Lung (tissue), 11 donors: ENCODE measurements at regions not wholly inside any gene's neighbourhood (a gene's known extent, or its start where the extent isn't known, plus 50 kb on each side); places are given as distances from the start of the nearest gene placed in this dataset.

Source experiments
- ATAC-seq: fragments of 200-7000 bp; cut with Tn5 transposase; one replicate; pipeline ENCODE4 v1.9.1; 2020; ENCODE audit warnings: moderate number of reproducible peaks; ENCODE audit not compliant: insufficient read depth, low FRiP score
- DNase-seq, 3 donors: peaks; one replicate each; pipeline ENCODE4 v3.0.0-alpha.2; 2013 to 2017
- H3K27ac ChIP-seq, 2 donors: one replicate each; pipeline ENCODE4 v1.5.1; 2013; ENCODE audit warnings: mild to moderate bottlenecking in 2 of 2, moderate library complexity in 2 of 2, control low read depth in 1 of 2, inconsistent platforms in 1 of 2, low read depth in 1 of 2, low read length in 1 of 2
- H3K27me3 ChIP-seq, 3 donors: one replicate each; pipeline ENCODE4 v1.5.1; 2013; ENCODE audit warnings: low read length in 2 of 3; ENCODE audit not compliant: control insufficient read depth in 3 of 3, insufficient read depth in 3 of 3
- H3K36me3 ChIP-seq, 4 donors: one replicate each; pipeline ENCODE4 v1.5.1; 2013; ENCODE audit warnings: low read length in 4 of 4, mild to moderate bottlenecking in 1 of 4, moderate library complexity in 1 of 4; ENCODE audit not compliant: control insufficient read depth in 4 of 4, insufficient read depth in 4 of 4
- H3K4me1 ChIP-seq, 5 donors: one replicate each; pipeline ENCODE4 v1.5.1; 2013; ENCODE audit warnings: low read length in 5 of 5, mild to moderate bottlenecking in 2 of 5, moderate library complexity in 1 of 5; ENCODE audit not compliant: control insufficient read depth in 5 of 5, insufficient read depth in 5 of 5
- H3K4me3 ChIP-seq: one replicate; pipeline ENCODE4 v1.5.1; 2013; ENCODE audit warnings: mild to moderate bottlenecking, control low read depth, moderate library complexity
- H3K9ac ChIP-seq, 2 donors: one replicate each; pipeline ENCODE4 v1.5.1; 2013; ENCODE audit warnings: low read length in 2 of 2, control low read depth in 1 of 2; ENCODE audit not compliant: insufficient read depth in 1 of 2
- H3K9me3 ChIP-seq, 4 donors: one replicate each; pipeline ENCODE4 v1.5.1; 2013; ENCODE audit warnings: low read length in 3 of 4, mild to moderate bottlenecking in 1 of 4, moderate library complexity in 1 of 4; ENCODE audit not compliant: control insufficient read depth in 4 of 4, insufficient read depth in 3 of 4
- CTCF ChIP-seq: IDR thresholded peaks from 2 replicates; pipeline ENCODE4 v1.5.1; 2012; ENCODE audit warnings: mild to moderate bottlenecking; ENCODE audit errors: control extremely low read depth, extremely low read depth
- WGBS, 2 donors: extraction: QIAGEN DNeasy Blood & Tissue Kit; methylation state at CpG; one replicate each; pipeline ENCODE4 v1.1.7; 2013; 5-methylcytosine and 5-hydroxymethylcytosine counted together
- donor health status: control.
- donor health status: control.
- donor health status: Bipolar disorder and iron deficiency.
- donor health status: healthy.
- donor health status: DM: yes; HTN: yes; CAD: no.

DNA sequence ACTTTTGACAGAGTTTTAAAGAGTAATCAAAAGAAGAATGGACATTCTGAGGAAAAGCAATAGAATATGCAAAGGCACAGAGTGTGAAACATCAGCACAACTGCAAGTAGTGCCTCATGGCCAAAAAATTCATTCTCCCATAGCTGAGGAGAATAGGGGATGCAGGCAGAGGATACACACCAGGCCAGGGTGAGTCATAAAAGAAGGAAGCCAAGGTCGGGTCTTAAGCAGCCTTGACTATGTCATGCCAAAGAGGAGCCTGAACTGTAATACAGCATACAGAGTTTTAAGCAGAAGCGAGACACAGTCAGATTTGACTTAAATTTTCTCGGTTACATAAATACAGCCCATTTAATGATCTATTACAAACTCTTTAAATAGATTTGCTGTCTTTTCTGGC is 165.0 kb downstream of the LNPK start:
- Histone ChIP-seq H3K4me3 (no peak overlapping the region), H3K4me1 (peaks cover 0 to 10% (median 0%) of the 10 kb centered on the region in 5 donors), H3K9me3 (peaks cover 0 to 3% (median 0%) of the 10 kb centered on the region in 4 donors), H3K9ac (no peak overlapping the region), H3K27me3 (no peaks in the 10 kb centered on the region), H3K36me3 (no peaks in the 10 kb centered on the region), H3K27ac (no peak overlapping the region)
- TF ChIP-seq CTCF = no peak
- ATAC-seq (no peak), DNase-seq (no peak)
- 63 to 75% methylated on average over 3 of the region's 3 CpGs for WGBS, 2 donors

- Histone ChIP-seq H3K36me3 (no peaks in the 10 kb centered on the region), H3K9me3 (peaks cover 0 to 3% (median 0%) of the 10 kb centered on the region in 4 donors), H3K4me3 (no peak overlapping the region), H3K9ac (no peak overlapping the region), H3K27ac (no peak overlapping the region), H3K4me1 (peaks cover 0 to 10% (median 0%) of the 10 kb centered on the region in 5 donors), H3K27me3 (no peaks in the 10 kb centered on the region)
- DNase-seq = no peak
- no peak for ATAC-seq
- no peak for TF ChIP-seq CTCF
- WGBS, 2 donors = 82 to 83% methylated on average over 2 of the region's 2 CpGs
These were observed 165.7 kb downstream of the LNPK start for GRCh38 chr2:175836361-175836760.

DNA sequence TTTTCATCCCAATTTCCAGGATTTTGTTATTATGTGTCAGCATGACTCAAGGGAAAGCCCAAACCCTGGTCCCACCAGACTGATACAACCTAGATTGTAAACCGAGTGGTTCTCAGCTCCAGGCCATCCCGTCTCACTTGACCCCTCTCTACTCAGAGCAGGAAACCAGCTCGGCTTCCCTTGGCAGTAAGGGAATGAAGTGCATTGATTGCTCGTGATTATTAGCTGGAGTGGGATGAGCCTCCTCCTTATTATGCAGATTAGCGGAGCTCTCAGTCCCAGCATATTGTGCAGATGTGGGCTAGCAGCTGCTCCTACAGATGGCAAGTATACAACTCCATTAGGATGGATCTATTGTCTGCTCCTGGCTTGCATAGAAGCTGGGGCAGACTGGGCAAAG is 167.6 kb downstream of the LNPK start:
- ATAC-seq (no peak), DNase-seq (no peak)
- no peaks in the 10 kb centered on the region for H3K27me3 ChIP-seq
- H3K4me1 ChIP-seq = peaks cover 0 to 6% (median 0%) of the 10 kb centered on the region in 5 donors
- H3K36me3 ChIP-seq = no peaks in the 10 kb centered on the region
- TF ChIP-seq CTCF = no peak
- peaks cover 0 to 3% (median 0%) of the 10 kb centered on the region in 4 donors for H3K9me3 ChIP-seq
- no peak overlapping the region for H3K27ac ChIP-seq
- no peak overlapping the region for H3K4me3 ChIP-seq
- no peak overlapping the region for H3K9ac ChIP-seq
- WGBS, 2 donors = 58 to 67% methylated on average over 5 of the region's 5 CpGs

GRCh38 chr2:175832866-175833265 is 169.2 kb downstream of the LNPK start:
- Histone ChIP-seq H3K9ac (no peak overlapping the region), H3K4me3 (no peak overlapping the region), H3K36me3 (no peaks in the 10 kb centered on the region), H3K27ac (no peak overlapping the region), H3K27me3 (no peaks in the 10 kb centered on the region), H3K4me1 (peaks cover 0 to 6% (median 0%) of the 10 kb centered on the region in 5 donors), H3K9me3 (peaks cover 0 to 3% (median 0%) of the 10 kb centered on the region in 4 donors)
- no peak for TF ChIP-seq CTCF
- DNase-seq = no peak
- no peak for ATAC-seq
